ENCODE measurements at regions not wholly inside any gene's neighbourhood (a gene's known extent, or its start where the extent isn't known, plus 50 kb on each side); places are given as distances from the start of the nearest gene placed in this dataset.

DNA sequence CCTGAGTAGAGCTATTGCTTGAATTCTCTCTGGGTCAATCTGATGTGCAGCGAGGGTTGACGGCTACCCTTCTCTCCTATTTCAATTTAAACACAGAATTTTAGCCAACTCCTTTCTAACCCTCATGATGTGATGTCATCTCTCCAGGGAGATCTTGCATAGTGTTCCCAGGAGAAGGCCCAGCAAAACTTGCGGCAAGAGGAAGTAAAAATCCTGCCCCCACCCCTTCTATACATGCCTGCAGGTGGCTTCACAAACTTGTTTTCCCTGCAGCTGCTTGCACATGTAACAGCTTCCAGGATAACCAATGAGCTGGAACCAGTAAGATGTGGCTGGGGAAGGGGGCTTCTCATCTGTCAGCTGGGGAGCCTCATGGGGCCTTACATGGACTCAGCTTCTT is 169.3 kb upstream of the CDH4 start:
- Histone ChIP-seq H3K27ac (no peak overlapping the region), H3K4me3 (no peak overlapping the region), H3K27me3 (no peaks in the 10 kb centered on the region), H3K4me1 (ENCODE audit: insufficient read depth) (no peaks in the 10 kb centered on the region), H3K9me3 (no peaks in the 10 kb centered on the region), H3K36me3 (no peaks in the 10 kb centered on the region)
- 72 to 83% (median 78%) methylated on average over 3 of the region's 3 CpGs for WGBS, 3 donors
- no peak for DNase-seq
- TF ChIP-seq, protein P1, sequence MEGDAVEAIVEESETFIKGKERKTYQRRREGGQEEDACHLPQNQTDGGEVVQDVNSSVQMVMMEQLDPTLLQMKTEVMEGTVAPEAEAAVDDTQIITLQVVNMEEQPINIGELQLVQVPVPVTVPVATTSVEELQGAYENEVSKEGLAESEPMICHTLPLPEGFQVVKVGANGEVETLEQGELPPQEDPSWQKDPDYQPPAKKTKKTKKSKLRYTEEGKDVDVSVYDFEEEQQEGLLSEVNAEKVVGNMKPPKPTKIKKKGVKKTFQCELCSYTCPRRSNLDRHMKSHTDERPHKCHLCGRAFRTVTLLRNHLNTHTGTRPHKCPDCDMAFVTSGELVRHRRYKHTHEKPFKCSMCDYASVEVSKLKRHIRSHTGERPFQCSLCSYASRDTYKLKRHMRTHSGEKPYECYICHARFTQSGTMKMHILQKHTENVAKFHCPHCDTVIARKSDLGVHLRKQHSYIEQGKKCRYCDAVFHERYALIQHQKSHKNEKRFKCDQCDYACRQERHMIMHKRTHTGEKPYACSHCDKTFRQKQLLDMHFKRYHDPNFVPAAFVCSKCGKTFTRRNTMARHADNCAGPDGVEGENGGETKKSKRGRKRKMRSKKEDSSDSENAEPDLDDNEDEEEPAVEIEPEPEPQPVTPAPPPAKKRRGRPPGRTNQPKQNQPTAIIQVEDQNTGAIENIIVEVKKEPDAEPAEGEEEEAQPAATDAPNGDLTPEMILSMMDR (IDR thresholded peaks at IDR 0.05): no peak
- TF ChIP-seq POLR2A (IDR thresholded peaks at IDR 0.05) (no peak), EP300 (IDR thresholded peaks at IDR 0.05) (no peak)
- intact Hi-C loops (cut with DNase I): no loop called here

GRCh38 chr20:61083431-61083830 is 168.6 kb upstream of the CDH4 start:
- Histone ChIP-seq H3K4me1 (ENCODE audit: insufficient read depth) (no peaks in the 10 kb centered on the region), H3K36me3 (no peaks in the 10 kb centered on the region), H3K27ac (no peak overlapping the region), H3K9me3 (no peaks in the 10 kb centered on the region), H3K27me3 (no peaks in the 10 kb centered on the region), H3K4me3 (no peak overlapping the region)
- TF ChIP-seq EP300 (IDR thresholded peaks at IDR 0.05): no peak
- TF ChIP-seq, protein P1 (IDR thresholded peaks at IDR 0.05): no peak
- TF ChIP-seq POLR2A (IDR thresholded peaks at IDR 0.05): no peak
- intact Hi-C loops (cut with DNase I): no loop called here
- no peak for DNase-seq
- 32 to 61% (median 42%) methylated on average over 3 of the region's 3 CpGs for WGBS, 3 donors

GRCh38 chr20:61086031-61086430 is 166.0 kb upstream of the CDH4 start:
- no peaks in the 10 kb centered on the region for H3K4me1 ChIP-seq (ENCODE audit: insufficient read depth)
- H3K9me3 ChIP-seq: no peaks in the 10 kb centered on the region
- no peaks in the 10 kb centered on the region for H3K27me3 ChIP-seq
- H3K27ac ChIP-seq: no peak overlapping the region
- H3K4me3 ChIP-seq: no peak overlapping the region
- no peak for DNase-seq
- 86 to 91% (median 91%) methylated on average over 1 of the region's 1 CpG for WGBS, 3 donors
- H3K36me3 ChIP-seq: no peaks in the 10 kb centered on the region
- TF ChIP-seq EP300 (IDR thresholded peaks at IDR 0.05) (no peak), POLR2A (IDR thresholded peaks at IDR 0.05) (no peak)
- TF ChIP-seq, protein P1 (IDR thresholded peaks at IDR 0.05): no peak
- intact Hi-C loops (cut with DNase I): no loop called here

DNA sequence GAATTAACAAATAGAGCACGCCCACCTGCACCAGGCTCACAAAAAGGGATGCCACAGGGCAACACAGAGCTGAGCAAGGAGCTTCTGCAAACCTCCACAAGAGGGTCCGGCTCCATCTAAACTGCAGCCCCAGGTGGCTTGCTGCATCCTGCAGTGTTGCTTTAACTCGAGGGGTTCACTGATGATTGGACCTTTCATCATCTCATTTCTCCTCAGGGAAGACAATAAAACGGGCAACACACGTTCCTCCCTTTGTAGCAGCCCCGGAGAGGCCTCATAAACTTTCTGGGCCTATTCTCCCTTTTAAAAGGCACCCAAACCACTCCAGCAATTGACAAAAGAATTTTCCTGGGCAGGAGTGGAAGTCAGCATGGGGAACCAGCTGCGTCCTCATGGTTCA is 161.5 kb upstream of the CDH4 start:
- Histone ChIP-seq H3K27ac (no peak overlapping the region), H3K4me1 (ENCODE audit: insufficient read depth) (no peaks in the 10 kb centered on the region), H3K9me3 (no peaks in the 10 kb centered on the region), H3K36me3 (no peaks in the 10 kb centered on the region), H3K4me3 (no peak overlapping the region), H3K27me3 (no peaks in the 10 kb centered on the region)
- 35 to 49% (median 43%) methylated on average over 7 of the region's 7 CpGs for WGBS, 3 donors
- intact Hi-C loops (cut with DNase I): no loop called here
- no peak for DNase-seq
- TF ChIP-seq EP300 (IDR thresholded peaks at IDR 0.05): no peak
- no peak for TF ChIP-seq POLR2A (IDR thresholded peaks at IDR 0.05)
- TF ChIP-seq, protein P1 (IDR thresholded peaks at IDR 0.05): no peak

GRCh38 chr20:61092251-61092650 is 159.8 kb upstream of the CDH4 start:
- H3K4me3 ChIP-seq: no peak overlapping the region
- no peaks in the 10 kb centered on the region for H3K9me3 ChIP-seq
- TF ChIP-seq POLR2A (IDR thresholded peaks at IDR 0.05): no peak
- TF ChIP-seq, protein P1 (IDR thresholded peaks at IDR 0.05): no peak
- TF ChIP-seq EP300 (IDR thresholded peaks at IDR 0.05): no peak
- H3K27ac ChIP-seq: no peak overlapping the region
- no peaks in the 10 kb centered on the region for H3K4me1 ChIP-seq (ENCODE audit: insufficient read depth)
- WGBS, 3 donors: 83 to 89% (median 88%) methylated on average over 9 of the region's 9 CpGs
- H3K36me3 ChIP-seq: no peaks in the 10 kb centered on the region
- intact Hi-C loops (cut with DNase I): no loop called here
- no peak for DNase-seq
- H3K27me3 ChIP-seq: no peaks in the 10 kb centered on the region
